ENCODE measurements at regions not wholly inside any gene's neighbourhood (a gene's known extent, or its start where the extent isn't known, plus 50 kb on each side); places are given as distances from the start of the nearest gene placed in this dataset.
"Not testable (repeated sequence)": the region's sequence is repeated elsewhere in the genome, so short reads cannot be mapped to it uniquely, and the experiment has no call there.

DNA sequence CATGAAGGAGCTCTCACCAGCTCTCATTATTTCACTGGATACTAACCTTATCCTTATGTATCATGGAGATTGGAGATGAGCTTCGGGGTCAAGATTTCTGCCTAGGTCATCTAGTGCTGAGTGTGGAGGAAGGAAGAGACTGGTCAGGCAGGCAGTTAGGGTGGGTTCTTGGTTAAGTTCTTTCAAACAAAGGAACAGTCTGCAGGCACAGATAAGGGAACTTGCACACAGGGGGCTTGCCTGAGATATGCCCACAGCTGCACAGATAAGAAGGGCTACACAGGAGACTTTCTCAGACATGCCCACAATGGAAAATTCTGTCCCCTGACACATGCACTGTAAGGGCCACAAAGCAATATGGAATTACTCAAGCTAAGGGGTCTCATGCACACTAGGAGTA, 904.1 kb downstream of the NLGN4X start:
- Mint-ChIP-seq H3K4me3 (no peak overlapping the region), H3K4me1 (ENCODE audit: low read depth) (no peaks in the 10 kb centered on the region), H3K9me3 (peaks cover 2% of the 10 kb centered on the region), H3K27ac (no peak overlapping the region), H3K27me3 (ENCODE audit: low read depth) (no peaks in the 10 kb centered on the region), H3K36me3 (ENCODE audit: low read depth) (no peaks in the 10 kb centered on the region)
- DNase-seq: no peak
- CTCF ChIA-PET: no interaction called here
- intact Hi-C loops (cut with micrococcal nuclease): no loop called here

GRCh38 chrX:5314148-5314547, 914.5 kb downstream of the NLGN4X start:
- H3K9me3 Mint-ChIP-seq: peaks cover 1% of the 10 kb centered on the region
- H3K27ac Mint-ChIP-seq: no peak overlapping the region
- intact Hi-C loops (cut with micrococcal nuclease): no loop called here
- no peaks in the 10 kb centered on the region for H3K4me1 Mint-ChIP-seq (ENCODE audit: low read depth)
- H3K27me3 Mint-ChIP-seq (ENCODE audit: low read depth): no peaks in the 10 kb centered on the region
- no peak for DNase-seq
- CTCF ChIA-PET: no interaction called here
- H3K4me3 Mint-ChIP-seq: no peak overlapping the region
- no peaks in the 10 kb centered on the region for H3K36me3 Mint-ChIP-seq (ENCODE audit: low read depth)

GRCh38 chrX:5307416-5307815, 921.3 kb downstream of the NLGN4X start:
- no peaks in the 10 kb centered on the region for H3K36me3 Mint-ChIP-seq (ENCODE audit: low read depth)
- no peaks in the 10 kb centered on the region for H3K27me3 Mint-ChIP-seq (ENCODE audit: low read depth)
- no peaks in the 10 kb centered on the region for H3K9me3 Mint-ChIP-seq
- no peak for DNase-seq
- CTCF ChIA-PET: no interaction called here
- no peaks in the 10 kb centered on the region for H3K4me1 Mint-ChIP-seq (ENCODE audit: low read depth)
- H3K4me3 Mint-ChIP-seq: no peak overlapping the region
- intact Hi-C loops (cut with micrococcal nuclease): no loop called here
- no peak overlapping the region for H3K27ac Mint-ChIP-seq

GRCh38 chrX:5306654-5307121, 922.0 kb downstream of the NLGN4X start:
- H3K36me3 Mint-ChIP-seq (ENCODE audit: low read depth): no peaks in the 10 kb centered on the region
- H3K27me3 Mint-ChIP-seq (ENCODE audit: low read depth): no peaks in the 10 kb centered on the region
- H3K27ac Mint-ChIP-seq: no peak overlapping the region
- no peaks in the 10 kb centered on the region for H3K9me3 Mint-ChIP-seq
- intact Hi-C loops (cut with micrococcal nuclease): no loop called here
- CTCF ChIA-PET: no interaction called here
- H3K4me3 Mint-ChIP-seq: no peak overlapping the region
- no peak for DNase-seq
- no peaks in the 10 kb centered on the region for H3K4me1 Mint-ChIP-seq (ENCODE audit: low read depth)

- CTCF ChIA-PET: no interaction called here
- Mint-ChIP-seq H3K9me3 (no peaks in the 10 kb centered on the region), H3K27me3 (ENCODE audit: low read depth) (no peaks in the 10 kb centered on the region), H3K36me3 (ENCODE audit: low read depth) (no peaks in the 10 kb centered on the region), H3K4me3 (no peak overlapping the region), H3K4me1 (ENCODE audit: low read depth) (no peaks in the 10 kb centered on the region), H3K27ac (no peak overlapping the region)
- no peak for DNase-seq
- intact Hi-C loops (cut with micrococcal nuclease): no loop called here
These were observed 923.2 kb downstream of the NLGN4X start for GRCh38 chrX:5305452-5305851.

DNA sequence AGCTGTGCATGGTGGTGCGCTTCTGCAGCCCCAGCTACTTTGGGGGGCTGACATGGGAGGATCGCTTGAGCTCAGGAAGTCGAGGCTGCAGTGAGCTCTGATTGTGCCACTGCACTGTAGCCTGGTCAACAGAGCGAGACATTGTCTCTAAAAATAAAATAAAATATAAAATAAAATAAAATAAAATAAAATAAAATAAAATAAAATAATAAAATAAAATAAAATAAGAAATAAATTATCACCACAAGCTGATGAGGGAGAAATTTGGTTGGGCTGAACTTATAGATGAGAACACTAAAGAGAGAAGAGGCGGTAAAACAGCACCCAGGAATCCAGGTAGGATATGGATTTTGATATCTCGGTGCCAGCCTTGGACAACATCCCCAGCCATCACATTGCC, 933.7 kb downstream of the NLGN4X start:
- CTCF ChIA-PET: no interaction called here
- intact Hi-C loops (cut with micrococcal nuclease): no loop called here
- Mint-ChIP-seq H3K4me3 (no peak overlapping the region), H3K36me3 (ENCODE audit: low read depth) (no peaks in the 10 kb centered on the region), H3K27me3 (ENCODE audit: low read depth) (no peaks in the 10 kb centered on the region), H3K9me3 (no peaks in the 10 kb centered on the region), H3K4me1 (ENCODE audit: low read depth) (no peaks in the 10 kb centered on the region), H3K27ac (no peak overlapping the region)
- no peak for DNase-seq

DNA sequence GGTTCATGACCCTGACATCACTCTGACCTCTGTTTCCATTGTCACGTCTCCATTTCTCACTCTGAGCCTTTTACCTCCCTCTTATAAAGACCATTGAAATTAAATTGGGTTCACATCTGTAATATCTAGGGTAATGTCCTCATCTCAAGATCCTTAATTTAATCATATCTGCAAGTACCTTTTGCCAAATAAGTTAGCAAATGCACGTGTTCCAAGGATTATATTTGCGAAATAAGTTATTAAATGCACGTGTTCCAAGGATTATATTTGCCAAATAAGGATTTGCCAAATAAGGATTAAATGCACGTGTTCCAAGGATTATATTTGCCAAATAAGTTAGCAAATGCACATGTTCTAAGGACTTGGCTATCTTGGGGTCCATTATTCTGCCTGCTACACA, 938.0 kb downstream of the NLGN4X start:
- intact Hi-C loops (cut with micrococcal nuclease): no loop called here
- H3K36me3 Mint-ChIP-seq (ENCODE audit: low read depth): no peaks in the 10 kb centered on the region

DNA sequence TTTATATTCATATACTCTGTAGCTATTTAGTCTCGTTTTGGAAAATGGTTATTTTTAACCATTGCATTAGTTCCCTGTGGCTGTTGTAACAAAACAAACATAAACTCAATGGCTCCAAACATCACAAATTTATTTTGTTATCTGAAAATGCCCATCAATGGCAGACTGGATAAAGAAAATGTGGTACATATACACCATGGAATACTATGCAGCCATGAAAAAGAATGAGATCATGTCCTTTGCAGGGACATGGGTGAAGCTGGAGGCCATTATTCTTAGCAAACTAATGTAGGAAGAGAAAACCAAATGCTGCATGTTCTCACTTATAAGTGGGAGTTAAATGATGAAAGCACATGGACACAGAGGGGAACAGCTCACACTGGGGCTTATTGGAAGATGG, 938.7 kb downstream of the NLGN4X start:
- DNase-seq; H3K4me1 Mint-ChIP-seq (ENCODE audit: low read depth); H3K9me3 Mint-ChIP-seq; H3K27ac Mint-ChIP-seq; H3K4me3 Mint-ChIP-seq; CTCF ChIA-PET; H3K36me3 Mint-ChIP-seq (ENCODE audit: low read depth); intact Hi-C loops (cut with micrococcal nuclease); H3K27me3 Mint-ChIP-seq (ENCODE audit: low read depth): not testable (repeated sequence)

More for the DNA sequence above, 938.0 kb downstream of the NLGN4X start:
- no peak overlapping the region for H3K4me3 Mint-ChIP-seq
- no peak for DNase-seq
- no peak overlapping the region for H3K27ac Mint-ChIP-seq
- CTCF ChIA-PET: no interaction called here
- H3K4me1 Mint-ChIP-seq (ENCODE audit: low read depth): no peaks in the 10 kb centered on the region
- no peaks in the 10 kb centered on the region for H3K27me3 Mint-ChIP-seq (ENCODE audit: low read depth)
- peaks cover 2% of the 10 kb centered on the region for H3K9me3 Mint-ChIP-seq

- H3K4me1 Mint-ChIP-seq (ENCODE audit: low read depth): no peaks in the 10 kb centered on the region
- H3K36me3 Mint-ChIP-seq (ENCODE audit: low read depth): no peaks in the 10 kb centered on the region
- no peak overlapping the region for H3K4me3 Mint-ChIP-seq
- H3K9me3 Mint-ChIP-seq: no peaks in the 10 kb centered on the region
- CTCF ChIA-PET: no interaction called here
- no peaks in the 10 kb centered on the region for H3K27me3 Mint-ChIP-seq (ENCODE audit: low read depth)
- DNase-seq: no peak
- no peak overlapping the region for H3K27ac Mint-ChIP-seq
- intact Hi-C loops (cut with micrococcal nuclease): no loop called here
These were observed 949.8 kb downstream of the NLGN4X start for GRCh38 chrX:5278908-5279307.

DNA sequence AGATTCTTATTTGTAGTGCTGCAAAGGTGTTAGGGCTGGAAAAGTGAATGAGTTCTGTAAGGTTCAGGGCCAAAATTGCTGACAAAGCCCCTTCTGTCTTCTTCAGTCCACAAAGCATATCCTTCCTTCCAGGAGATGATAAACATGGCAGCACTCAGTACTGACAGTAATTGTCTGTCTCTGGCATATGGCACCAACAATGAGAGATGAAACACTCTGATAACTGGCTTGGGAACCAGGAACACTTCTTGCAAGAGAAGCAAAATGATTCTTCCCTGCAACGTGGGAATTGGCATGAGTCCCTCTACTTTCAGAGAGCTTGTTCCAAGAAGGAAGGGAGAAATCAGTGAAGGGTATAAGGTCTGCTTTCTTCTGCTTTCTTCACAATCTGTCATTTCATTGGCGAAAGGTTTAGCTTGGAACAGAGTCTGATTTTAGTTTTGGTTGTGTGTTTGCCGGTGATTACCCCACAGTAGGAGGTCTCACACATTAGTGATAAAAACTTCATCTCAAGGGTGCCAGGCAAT, 963.3 kb downstream of the NLGN4X start:
- H3K27ac Mint-ChIP-seq: no peak overlapping the region
- no peaks in the 10 kb centered on the region for H3K4me1 Mint-ChIP-seq (ENCODE audit: low read depth)
- DNase-seq: no peak
- H3K4me3 Mint-ChIP-seq: no peak overlapping the region
- no peaks in the 10 kb centered on the region for H3K9me3 Mint-ChIP-seq
- no peaks in the 10 kb centered on the region for H3K27me3 Mint-ChIP-seq (ENCODE audit: low read depth)
- intact Hi-C loops (cut with micrococcal nuclease): no loop called here
- CTCF ChIA-PET: no interaction called here
- H3K36me3 Mint-ChIP-seq (ENCODE audit: low read depth): no peaks in the 10 kb centered on the region

DNA sequence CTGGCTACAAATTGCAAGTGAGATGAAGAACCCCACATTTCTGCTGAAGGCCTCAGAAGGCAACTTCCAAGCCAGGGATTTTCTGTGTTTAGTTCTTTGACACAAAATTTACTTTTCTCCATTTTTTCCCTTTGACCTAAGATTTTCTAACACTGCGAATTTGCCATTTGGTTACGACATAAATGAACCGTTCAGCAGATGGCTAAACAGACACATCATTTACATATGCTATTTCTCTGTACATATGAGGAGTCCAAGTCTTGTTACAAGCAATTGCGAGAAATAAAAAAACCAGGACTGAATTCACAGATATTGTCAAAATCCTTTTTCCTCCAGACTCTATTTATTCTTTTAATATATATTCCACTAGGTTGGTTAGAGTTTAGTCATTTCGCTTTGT, 978.6 kb downstream of the NLGN4X start:
- intact Hi-C loops (cut with micrococcal nuclease): no loop called here
- H3K4me1 Mint-ChIP-seq (ENCODE audit: low read depth): no peaks in the 10 kb centered on the region
- CTCF ChIA-PET: no interaction called here
- H3K27me3 Mint-ChIP-seq (ENCODE audit: low read depth): no peaks in the 10 kb centered on the region
- no peaks in the 10 kb centered on the region for H3K36me3 Mint-ChIP-seq (ENCODE audit: low read depth)
- no peak overlapping the region for H3K4me3 Mint-ChIP-seq
- no peak overlapping the region for H3K27ac Mint-ChIP-seq
- DNase-seq: no peak
- H3K9me3 Mint-ChIP-seq: peaks cover 2% of the 10 kb centered on the region

GRCh38 chrX:5242091-5242790, 986.4 kb downstream of the NLGN4X start:
- Mint-ChIP-seq H3K9me3 (peaks cover 4% of the 10 kb centered on the region), H3K27me3 (ENCODE audit: low read depth) (no peaks in the 10 kb centered on the region), H3K27ac (no peak overlapping the region), H3K36me3 (ENCODE audit: low read depth) (no peaks in the 10 kb centered on the region), H3K4me3 (no peak overlapping the region), H3K4me1 (ENCODE audit: low read depth) (no peaks in the 10 kb centered on the region)
- intact Hi-C loops (cut with micrococcal nuclease): no loop called here
- DNase-seq: no peak
- CTCF ChIA-PET: no interaction called here

- CTCF ChIA-PET: no interaction called here
- DNase-seq: no peak
- H3K36me3 Mint-ChIP-seq (ENCODE audit: low read depth): no peaks in the 10 kb centered on the region
- H3K4me3 Mint-ChIP-seq: no peak overlapping the region
- intact Hi-C loops (cut with micrococcal nuclease): no loop called here
- peaks cover 4% of the 10 kb centered on the region for H3K9me3 Mint-ChIP-seq
- no peak overlapping the region for H3K27ac Mint-ChIP-seq
- no peaks in the 10 kb centered on the region for H3K4me1 Mint-ChIP-seq (ENCODE audit: low read depth)
- H3K27me3 Mint-ChIP-seq (ENCODE audit: low read depth): no peaks in the 10 kb centered on the region
These were observed 991.9 kb downstream of the NLGN4X start for GRCh38 chrX:5236749-5237148.
